Vagina (tissue), 2 donors: ENCODE measurements at regions not wholly inside any gene's neighbourhood (a gene's known extent, or its start where the extent isn't known, plus 50 kb on each side); places are given as distances from the start of the nearest gene placed in this dataset.

Experiments
- DNase-seq, 2 donors: peaks; one replicate each; pipeline ENCODE4 v3.0.0-alpha.2; 2017; ENCODE audit errors: extremely low spot score in 2 of 2
- H3K27ac ChIP-seq: fragments of 200-600 bp; sonication (generic); one replicate; pipeline ENCODE4 v1.5.1; 2019
- H3K27me3 ChIP-seq: fragments of 200-600 bp; sonication (generic); one replicate; pipeline ENCODE4 v1.5.1; 2019
- H3K36me3 ChIP-seq, 2 donors: fragments of 200-600 bp; sonication (generic); one replicate each; pipeline ENCODE4 v1.5.1; 2017 to 2019
- H3K4me1 ChIP-seq: fragments of 200-600 bp; sonication (generic); one replicate; pipeline ENCODE4 v1.5.1; 2019
- H3K4me3 ChIP-seq, 2 donors: fragments of 200-600 bp; sonication (generic); 1 replicate in 1 of 2; 2 replicates in 1 of 2; pipeline ENCODE4 v1.5.1; 2016 to 2019
- H3K9me3 ChIP-seq: fragments of 200-600 bp; sonication (generic); one replicate; pipeline ENCODE4 v1.5.1; 2019
- CTCF ChIP-seq, 3 experiments: fragments of 450-650 bp in 2 of 3; fragments of 200-600 bp in 1 of 3; sonication (generic) in 1 of 3; IDR thresholded peaks; one replicate each; pipeline ENCODE4 v1.5.1; 2017 to 2019; ENCODE audit warnings: antibody characterized with exemption in 3 of 3, mild to moderate bottlenecking in 2 of 3, moderate library complexity in 2 of 3
- POLR2A ChIP-seq, 2 donors: fragments of 450-650 bp; IDR thresholded peaks; one replicate each; pipeline ENCODE4 v1.6.1; 2017; ENCODE audit warnings: antibody characterized with exemption in 2 of 2, mild to moderate bottlenecking in 2 of 2, moderate library complexity in 2 of 2
- POLR2AphosphoS5 ChIP-seq, 2 donors: sonication (generic); formaldehyde crosslinking; IDR thresholded peaks; one replicate each; pipeline ENCODE4 v1.9.0; 2017; ENCODE audit warnings: antibody characterized with exemption in 2 of 2, mild to moderate bottlenecking in 2 of 2, low read depth in 1 of 2; ENCODE audit not compliant: insufficient read depth in 1 of 2
- intact Hi-C: fragments of 100-400 bp; cut with DNase I; formaldehyde crosslinking; loops from one replicate; pipeline ENCODE4 v1.15.1; 2023

DNA sequence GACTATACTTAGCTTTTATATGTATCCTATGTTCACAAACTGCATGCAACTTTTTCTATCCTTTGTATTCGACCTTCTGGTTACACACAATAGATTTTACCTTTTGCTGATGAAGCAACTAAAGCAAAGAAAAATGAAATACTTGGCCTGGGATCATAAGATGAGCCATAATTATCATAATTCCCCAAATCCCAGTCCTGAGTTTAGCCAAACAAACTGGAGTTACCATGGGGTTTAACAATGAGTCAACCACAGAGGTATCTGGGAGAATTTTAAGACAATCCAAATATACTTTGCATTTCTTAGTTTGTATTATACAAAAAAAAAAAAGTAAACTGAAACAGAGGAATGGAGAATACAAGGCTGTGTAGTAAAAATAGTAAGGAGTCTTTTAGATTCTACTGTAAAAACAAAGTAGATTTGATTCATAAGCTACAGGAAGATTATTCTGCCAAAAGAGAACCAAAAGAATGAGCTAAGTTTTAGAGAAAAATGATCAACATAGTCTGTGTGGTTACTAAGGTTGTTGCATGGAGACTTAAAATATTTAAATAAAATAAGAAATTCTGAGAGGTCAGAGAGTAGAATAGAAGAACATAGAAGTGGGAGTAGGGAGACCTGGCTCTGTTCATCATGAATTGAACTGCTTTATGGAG is 60.4 kb upstream of the GORAB start:
- no peaks in the 10 kb centered on the region for H3K36me3 ChIP-seq
- DNase-seq = no peak
- H3K27ac ChIP-seq = no peak overlapping the region
- no peaks in the 10 kb centered on the region for H3K9me3 ChIP-seq
- intact Hi-C loops = no loop called here
- no peak for TF ChIP-seq POLR2AphosphoS5 (IDR thresholded peaks at IDR 0.05; ENCODE audit: insufficient read depth in 1 of 2, low read depth in 1 of 2)
- no peak for TF ChIP-seq POLR2A (IDR thresholded peaks at IDR 0.05)
- H3K4me1 ChIP-seq = no peaks in the 10 kb centered on the region
- H3K27me3 ChIP-seq = no peaks in the 10 kb centered on the region
- no peak overlapping the region for H3K4me3 ChIP-seq

DNA sequence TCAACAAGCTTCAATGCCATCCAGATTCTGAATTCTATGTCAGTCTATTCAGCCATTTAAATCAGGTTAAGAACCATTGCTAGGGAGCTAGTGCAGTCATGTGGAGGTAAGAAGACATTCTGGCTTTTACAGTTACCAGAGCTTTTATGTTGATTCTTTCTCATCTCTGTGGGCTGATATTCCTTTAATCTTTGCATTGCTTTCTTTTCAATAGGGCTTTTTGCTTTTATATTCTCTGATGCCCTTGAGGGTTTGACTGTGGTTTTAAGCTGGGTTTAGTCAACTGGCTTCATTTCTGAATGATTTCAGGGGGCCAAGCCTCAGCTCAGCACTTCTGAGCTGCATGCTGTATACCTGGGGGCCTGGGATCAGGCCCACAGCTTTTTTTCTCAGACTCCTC is 51.0 kb upstream of the GORAB start:
- Histone ChIP-seq H3K27ac (no peak overlapping the region), H3K4me3 (no peak overlapping the region)

More for the DNA sequence above, 51.0 kb upstream of the GORAB start:
- Histone ChIP-seq H3K27me3 (no peaks in the 10 kb centered on the region), H3K4me1 (no peaks in the 10 kb centered on the region), H3K9me3 (no peaks in the 10 kb centered on the region), H3K36me3 (no peaks in the 10 kb centered on the region)
- intact Hi-C loops = no loop called here
- TF ChIP-seq POLR2A (IDR thresholded peaks at IDR 0.05) (no peak), POLR2AphosphoS5 (IDR thresholded peaks at IDR 0.05; ENCODE audit: insufficient read depth in 1 of 2, low read depth in 1 of 2) (no peak), CTCF (IDR thresholded peaks at IDR 0.05) (no peak)
- no peak for DNase-seq
